ENCODE measurements at regions not wholly inside any gene's neighbourhood (a gene's known extent, or its start where the extent isn't known, plus 50 kb on each side); places are given as distances from the start of the nearest gene placed in this dataset.

DNA sequence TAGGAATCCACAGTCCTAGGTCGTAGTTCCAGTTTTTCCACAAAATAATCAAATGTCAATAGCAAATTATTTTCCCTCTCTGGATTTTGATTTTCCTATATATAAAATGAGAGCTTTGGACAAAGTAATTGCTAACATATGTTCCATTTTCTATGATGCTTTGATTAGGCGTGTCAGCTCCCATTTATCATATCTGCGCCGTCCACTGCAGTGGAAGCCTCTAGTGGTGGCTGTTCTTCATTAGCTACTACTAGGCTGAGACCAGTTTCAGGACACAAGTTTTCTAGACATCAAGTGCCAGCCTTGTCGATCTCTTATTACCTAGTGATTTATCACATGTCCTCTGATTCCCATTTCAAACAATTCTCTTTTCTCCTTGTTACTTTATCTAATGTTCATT, 271.5 kb downstream of the TUSC7 start:
- Histone ChIP-seq H3K23me2 (ENCODE audit: low read depth, low read length) (no peaks in the 10 kb centered on the region), H3K27me3 (replicated peaks in 1 of 4; ENCODE audit: control insufficient read depth in 3 of 4, extremely low read depth in 1 of 4, insufficient read depth in 3 of 4, low read length in 3 of 4) (no peaks in the 10 kb centered on the region), H4K8ac (ENCODE audit: extremely low read depth, insufficient read depth, low read length) (no peak overlapping the region), H3K4me3 (ENCODE audit: extremely low read depth in 1 of 4, insufficient read depth in 2 of 4, low read depth in 3 of 4, low read length in 4 of 4) (no peak overlapping the region), H3K27ac (ENCODE audit: low read depth, low read length) (no peak overlapping the region), H2AK5ac (ENCODE audit: low read depth, low read length) (no peak overlapping the region), H3K4me2 (ENCODE audit: insufficient read depth in 1 of 2, low read depth in 2 of 2, low read length in 2 of 2) (no peak overlapping the region), H4K5ac (ENCODE audit: insufficient read length, low read depth, low read length) (no peak overlapping the region), H3K23ac (ENCODE audit: insufficient read length) (no peak overlapping the region), H4K20me1 (replicated peaks in 1 of 2; ENCODE audit: control insufficient read depth in 1 of 2, insufficient read depth in 2 of 2, low read length in 2 of 2) (no peaks in the 10 kb centered on the region), H3K9me3 (ENCODE audit: insufficient read depth in 2 of 2, low read depth in 1 of 2, low read length in 1 of 2) (no peaks in the 10 kb centered on the region), H3K79me1 (ENCODE audit: low read depth, low read length) (no peaks in the 10 kb centered on the region), H2BK12ac (ENCODE audit: low read depth, low read length) (no peak overlapping the region), H2BK15ac (ENCODE audit: low read length) (no peak overlapping the region), H3K56ac (replicated peaks; ENCODE audit: insufficient read length, low read depth, low read length) (no peak overlapping the region), H2BK5ac (ENCODE audit: low read depth, low read length) (no peak overlapping the region), H3K36me3 (ENCODE audit: control insufficient read depth in 2 of 4, insufficient read depth in 4 of 4, low read length in 3 of 4) (no peaks in the 10 kb centered on the region), H3K9ac (replicated peaks in 1 of 4; ENCODE audit: extremely low read depth in 1 of 4, low read depth in 3 of 4, low read length in 3 of 4) (no peak overlapping the region), H2BK20ac (ENCODE audit: low read length) (no peak overlapping the region), H3K79me2 (ENCODE audit: control insufficient read depth in 1 of 2, insufficient read depth in 2 of 2, low read length in 2 of 2) (no peaks in the 10 kb centered on the region), H3K4ac (replicated peaks; ENCODE audit: insufficient read length, low read depth, low read length) (no peak overlapping the region), H3K4me1 (replicated peaks in 1 of 4; ENCODE audit: control insufficient read depth in 3 of 4, insufficient read depth in 4 of 4, low read length in 3 of 4) (peaks cover 0 to 2% (median 0%) of the 10 kb centered on the region in 4 experiments; a peak in 1 of 7 replicates), H4K91ac (replicated peaks; ENCODE audit: insufficient read length, low read length) (no peak overlapping the region), H3K14ac (ENCODE audit: insufficient read length) (no peak overlapping the region), H2AFZ (ENCODE audit: low read length) (no peak overlapping the region), H2BK120ac (replicated peaks; ENCODE audit: low read depth, low read length) (no peak overlapping the region), H3K18ac (ENCODE audit: extremely low read depth, low read length) (no peak overlapping the region)
- FAIRE-seq (no peak), DNase-seq (ENCODE audit: low read depth in 1 of 2, low spot score in 2 of 2) (no peak)
- CTCF ChIA-PET (ENCODE audit: partially characterized antibody), result interaction anchor here (0.7 kb wide), 1 partner anchor 358 kb away, joined by 3 read pairs; no protein-coding TSS in a partner anchor
- TF ChIP-seq ZNF274 (IDR thresholded peaks at IDR 0.05; ENCODE audit: borderline replicate concordance, extremely low read depth, low read length) (no peak), TAF1 (IDR thresholded peaks at IDR 0.05; ENCODE audit: low read depth, low read length) (no peak), FOSL1 (IDR thresholded peaks at IDR 0.05; ENCODE audit: insufficient read depth, low read depth, low read length) (no peak), EGR1 (IDR thresholded peaks at IDR 0.05; ENCODE audit: borderline replicate concordance, low read depth, low read length) (no peak), POLR2AphosphoS5 (IDR thresholded peaks at IDR 0.05; ENCODE audit: low read depth, low read length) (no peak), POU5F1 (IDR thresholded peaks at IDR 0.05; ENCODE audit: low read depth, low read length) (no peak), RNF2 (IDR thresholded peaks at IDR 0.05; ENCODE audit: borderline replicate concordance, low read depth, low read length, missing control alignments, poor library complexity, severe bottlenecking) (no peak), ASH2L (IDR thresholded peaks at IDR 0.05; ENCODE audit: low read length) (no peak), SP4 (IDR thresholded peaks at IDR 0.05; ENCODE audit: low read length) (no peak), TAF7 (optimal IDR thresholded peaks at IDR 0.05; ENCODE audit: borderline replicate concordance, low read depth, low read length) (no peak), MAFK (IDR thresholded peaks at IDR 0.05; ENCODE audit: low read depth, low read length) (no peak), BACH1 (IDR thresholded peaks at IDR 0.05; ENCODE audit: low read length) (no peak)
- TF ChIP-seq, protein P1, sequence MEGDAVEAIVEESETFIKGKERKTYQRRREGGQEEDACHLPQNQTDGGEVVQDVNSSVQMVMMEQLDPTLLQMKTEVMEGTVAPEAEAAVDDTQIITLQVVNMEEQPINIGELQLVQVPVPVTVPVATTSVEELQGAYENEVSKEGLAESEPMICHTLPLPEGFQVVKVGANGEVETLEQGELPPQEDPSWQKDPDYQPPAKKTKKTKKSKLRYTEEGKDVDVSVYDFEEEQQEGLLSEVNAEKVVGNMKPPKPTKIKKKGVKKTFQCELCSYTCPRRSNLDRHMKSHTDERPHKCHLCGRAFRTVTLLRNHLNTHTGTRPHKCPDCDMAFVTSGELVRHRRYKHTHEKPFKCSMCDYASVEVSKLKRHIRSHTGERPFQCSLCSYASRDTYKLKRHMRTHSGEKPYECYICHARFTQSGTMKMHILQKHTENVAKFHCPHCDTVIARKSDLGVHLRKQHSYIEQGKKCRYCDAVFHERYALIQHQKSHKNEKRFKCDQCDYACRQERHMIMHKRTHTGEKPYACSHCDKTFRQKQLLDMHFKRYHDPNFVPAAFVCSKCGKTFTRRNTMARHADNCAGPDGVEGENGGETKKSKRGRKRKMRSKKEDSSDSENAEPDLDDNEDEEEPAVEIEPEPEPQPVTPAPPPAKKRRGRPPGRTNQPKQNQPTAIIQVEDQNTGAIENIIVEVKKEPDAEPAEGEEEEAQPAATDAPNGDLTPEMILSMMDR (IDR thresholded peaks at IDR 0.05; ENCODE audit: control extremely low read depth in 1 of 3, insufficient read depth in 1 of 3, low read depth in 1 of 3, low read length in 3 of 3), result no peak
- POLR2A ChIA-PET (ENCODE audit: partially characterized antibody), result no interaction called here
- 77% methylated on average over 5 of the region's 5 CpGs; no CpG with 5 or more reads in 1 of the 2 experiments for WGBS, 2 experiments (ENCODE audit: extremely low coverage in 1 of 2, insufficient coverage in 1 of 2, insufficient read length in 1 of 2, insufficient replicate concordance in 2 of 2, low coverage in 1 of 2, low lambda C conversion rate in 2 of 2, missing lambda C conversion rate in 1 of 2)
